Endometrium (tissue), 2 donors: ENCODE measurements at regions not wholly inside any gene's neighbourhood (a gene's known extent, or its start where the extent isn't known, plus 50 kb on each side); places are given as distances from the start of the nearest gene placed in this dataset.
"Not testable (repeated sequence)": the region's sequence is repeated elsewhere in the genome, so short reads cannot be mapped to it uniquely, and the experiment has no call there.

Experiments used
- FAIRE-seq: peaks from 2 replicates; lab custom pipeline; 2012; peaks lifted over from hg19 to GRCh38; lab: Jason Lieb, UNC
- donor health status: control.
- donor health status: control.

- FAIRE-seq, result no peak
These were observed 490.4 kb upstream of the ADGRB3 start for GRCh38 chr6:68144667-68145066.

DNA sequence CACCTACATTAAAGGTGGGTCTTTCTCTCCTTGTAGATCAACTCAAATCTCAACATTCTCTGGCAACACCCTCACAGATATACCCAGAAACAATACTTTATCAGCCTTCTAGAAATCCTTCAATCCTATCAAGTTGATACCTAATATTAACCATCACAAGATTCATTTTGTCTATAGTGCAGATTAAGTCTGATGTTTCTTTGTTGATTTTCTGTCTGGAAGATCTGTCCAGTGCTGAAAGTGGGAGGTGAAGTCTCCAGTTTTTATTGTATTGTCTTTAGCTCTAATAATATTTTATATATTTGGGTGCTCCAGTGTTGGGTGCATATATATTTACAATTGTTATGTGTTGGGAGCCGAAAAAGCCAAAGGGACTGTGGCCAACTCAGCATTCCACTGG, 493.9 kb upstream of the ADGRB3 start:
- FAIRE-seq, result no peak

DNA sequence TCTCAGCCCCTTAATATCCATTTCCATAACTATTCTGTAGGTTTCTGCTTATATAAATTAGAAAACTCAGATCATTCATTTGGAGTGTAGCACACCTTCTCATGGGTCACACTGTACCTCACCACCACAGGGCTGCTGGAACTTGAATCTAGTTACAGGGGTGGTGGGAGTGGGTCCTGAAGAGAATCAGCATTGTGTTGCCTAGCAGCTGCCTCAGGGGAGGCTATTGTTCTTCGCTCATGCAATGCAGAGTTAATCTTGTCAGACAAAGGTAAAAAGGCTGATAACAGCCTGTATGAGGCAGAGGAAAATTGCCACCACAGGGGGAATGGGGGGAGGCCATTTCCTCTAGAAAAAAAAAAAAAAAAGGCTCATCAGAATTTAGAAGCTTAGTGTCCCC, 496.0 kb upstream of the ADGRB3 start:
- FAIRE-seq, result no peak

- no peak for FAIRE-seq
These were observed 500.3 kb upstream of the ADGRB3 start for GRCh38 chr6:68134796-68135195.

DNA sequence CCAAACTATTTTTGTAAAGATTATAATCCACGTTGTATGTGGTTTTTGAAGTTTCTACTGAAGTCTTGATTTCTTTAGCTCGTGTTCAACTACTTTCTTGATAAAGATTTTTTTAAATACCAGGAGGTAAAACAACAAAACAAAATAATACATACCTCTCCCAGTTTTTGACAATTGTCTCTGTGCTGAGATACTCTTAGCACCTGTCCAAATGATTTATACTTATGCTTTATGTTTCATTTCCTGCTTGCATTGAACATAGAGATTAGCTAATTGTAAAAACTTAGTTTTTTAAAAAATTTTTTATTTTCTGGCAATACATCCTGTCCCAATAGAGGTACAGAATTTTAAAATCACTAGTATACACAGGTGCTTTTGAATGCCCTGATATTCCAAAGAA, 506.9 kb upstream of the ADGRB3 start:
- no peak for FAIRE-seq

DNA sequence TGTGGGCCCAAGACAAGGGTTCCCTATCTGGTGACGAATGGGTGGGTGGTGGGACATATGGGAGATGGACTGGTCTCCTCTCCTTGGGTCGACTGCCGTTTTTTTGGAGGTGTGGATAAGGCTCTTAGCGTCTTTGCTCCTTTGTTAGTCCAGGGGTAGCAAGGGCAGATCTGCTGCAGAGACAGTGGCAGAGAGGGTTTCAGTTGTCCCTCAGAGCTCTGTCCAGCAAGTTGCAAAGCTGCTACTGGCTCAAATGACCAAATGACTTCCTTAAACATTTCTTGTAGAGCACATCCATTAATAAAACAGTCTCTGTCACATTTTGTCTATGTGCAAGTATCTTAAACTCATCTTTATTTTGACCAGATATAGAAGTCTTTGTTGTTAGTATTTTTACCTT, 508.0 kb upstream of the ADGRB3 start:
- no peak for FAIRE-seq

- FAIRE-seq, result peak; percentile 23
These were observed 508.9 kb upstream of the ADGRB3 start for GRCh38 chr6:68126089-68126749.

DNA sequence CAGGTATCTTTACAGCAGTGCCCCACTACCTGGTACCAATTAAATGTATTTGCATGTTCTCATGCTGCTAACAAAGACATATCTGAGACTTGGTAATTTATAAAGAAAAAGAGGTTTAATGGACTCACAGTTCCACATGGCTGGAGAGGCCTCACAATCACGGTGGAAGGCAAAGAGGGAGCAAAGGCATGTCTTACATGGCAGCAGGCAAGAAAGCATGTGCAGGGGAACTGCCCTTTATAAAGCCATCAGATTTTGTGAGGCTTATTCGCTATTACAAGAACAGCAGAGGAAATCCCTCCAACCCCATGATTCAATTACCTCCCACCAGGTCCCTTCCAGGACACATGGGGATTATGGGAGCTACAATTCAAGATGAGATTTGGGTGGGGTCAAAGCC, 512.1 kb upstream of the ADGRB3 start:
- FAIRE-seq, result not testable (repeated sequence)

GRCh38 chr6:68122032-68122431, 513.0 kb upstream of the ADGRB3 start:
- FAIRE-seq, result no peak

- FAIRE-seq, result not testable (repeated sequence)
These were observed 514.1 kb upstream of the ADGRB3 start for GRCh38 chr6:68120954-68121353.

- FAIRE-seq, result no peak
These were observed 520.5 kb upstream of the ADGRB3 start for GRCh38 chr6:68114463-68115047.

- FAIRE-seq, result no peak
These were observed 526.7 kb upstream of the ADGRB3 start for GRCh38 chr6:68108233-68108835.

DNA sequence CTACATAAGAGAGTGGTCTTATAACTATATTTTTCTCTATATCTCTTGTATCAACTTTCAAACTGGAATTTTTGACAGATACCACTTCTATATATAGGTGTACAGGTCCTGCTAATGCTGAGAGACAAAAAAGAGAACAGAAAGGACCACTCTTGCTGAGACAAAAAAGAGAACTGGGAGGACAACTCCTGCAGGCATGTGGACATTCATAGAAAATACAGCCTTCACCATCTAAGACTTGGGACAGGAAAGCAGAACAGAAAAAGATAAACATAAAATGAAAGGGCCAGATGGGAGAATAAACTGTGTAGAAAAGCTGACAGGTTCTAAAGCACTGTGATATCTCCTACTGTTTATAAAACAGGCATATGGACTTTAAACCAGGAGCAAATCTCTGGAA, 541.0 kb upstream of the ADGRB3 start:
- FAIRE-seq, result no peak

- peak; percentile 86 for FAIRE-seq
These were observed 547.5 kb upstream of the ADGRB3 start for GRCh38 chr6:68087399-68088133.

GRCh38 chr6:68086199-68086598, 548.9 kb upstream of the ADGRB3 start:
- FAIRE-seq, result no peak

DNA sequence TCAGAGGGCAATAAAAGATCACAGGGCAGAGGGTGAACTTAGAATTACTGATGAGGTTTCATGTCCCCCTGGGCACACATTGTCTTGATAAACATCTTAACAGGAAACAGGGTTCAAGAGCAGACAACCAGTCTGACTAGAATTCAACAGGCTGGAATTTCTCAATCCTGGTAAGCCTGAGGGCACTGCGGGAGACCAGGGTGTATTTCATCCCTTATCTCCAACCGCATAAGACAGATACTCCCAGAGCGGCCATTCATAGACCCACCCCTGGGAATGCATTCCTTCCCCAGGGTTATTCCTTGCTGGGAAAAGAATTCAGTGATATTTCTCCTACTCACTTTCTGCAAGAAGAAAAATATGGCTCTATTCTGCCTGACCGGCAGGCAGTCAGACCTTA, 549.5 kb upstream of the ADGRB3 start:
- not testable (repeated sequence) for FAIRE-seq

GRCh38 chr6:68082086-68082485, 553.0 kb upstream of the ADGRB3 start:
- no peak for FAIRE-seq

DNA sequence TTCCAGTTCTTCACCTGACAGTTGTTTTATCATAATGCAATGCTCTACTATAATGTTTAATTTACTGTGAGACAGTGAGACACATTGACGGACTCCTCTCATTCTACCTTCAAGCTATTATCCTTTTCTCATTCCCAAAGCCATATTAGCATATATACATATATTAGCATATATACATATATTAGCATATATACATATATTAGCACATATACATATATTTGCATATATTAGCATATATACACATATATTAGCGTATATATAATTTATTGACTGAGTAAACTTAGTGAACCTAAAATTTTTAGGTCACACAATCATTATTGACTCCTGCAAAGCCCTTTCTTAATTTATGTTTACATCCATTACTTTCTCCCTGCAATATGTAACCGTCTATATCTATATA, 555.0 kb upstream of the ADGRB3 start:
- no peak for FAIRE-seq

DNA sequence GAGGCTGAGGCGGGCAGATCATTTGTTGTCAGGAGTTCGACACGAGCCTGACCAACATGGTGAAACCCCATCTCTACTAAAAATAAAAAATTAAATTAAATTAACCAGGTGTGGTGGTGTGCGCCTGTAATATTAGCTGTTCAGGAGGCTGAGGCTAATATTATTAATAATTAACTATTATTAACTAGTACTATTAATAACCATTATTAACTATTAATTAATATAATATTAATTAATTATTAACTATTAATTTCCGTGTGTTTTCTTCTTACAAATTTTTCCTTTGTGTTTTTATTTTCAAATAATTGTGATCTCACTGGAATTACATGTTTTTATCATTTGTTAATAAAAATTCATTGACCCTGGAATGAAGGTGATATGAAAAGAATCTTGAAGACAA, 557.4 kb upstream of the ADGRB3 start:
- peak; percentile 21 for FAIRE-seq

GRCh38 chr6:68071740-68072139, 563.3 kb upstream of the ADGRB3 start:
- no peak for FAIRE-seq

- no peak for FAIRE-seq
These were observed 565.0 kb upstream of the ADGRB3 start for GRCh38 chr6:68069921-68070710.

DNA sequence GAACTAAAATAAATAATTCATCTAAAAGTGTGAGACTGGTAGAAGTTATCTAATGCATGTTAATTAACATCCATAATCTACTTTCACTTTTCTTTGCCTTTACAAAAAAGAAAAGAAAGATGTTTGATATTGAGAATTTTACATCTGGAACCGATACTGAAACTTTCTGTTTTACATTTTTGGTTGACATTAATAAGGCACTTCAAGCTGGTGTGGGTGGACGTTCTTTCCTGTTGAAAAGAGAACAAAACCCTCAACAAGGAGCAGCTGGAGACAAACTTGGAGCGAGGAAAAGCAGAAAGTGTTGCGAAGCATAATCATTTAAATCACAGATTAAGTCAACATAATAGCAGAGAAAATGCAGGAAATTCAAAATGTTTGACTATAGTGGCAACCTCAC, 575.2 kb upstream of the ADGRB3 start:
- peak; percentile 12 for FAIRE-seq
